ENCODE measurements at regions not wholly inside any gene's neighbourhood (a gene's known extent, or its start where the extent isn't known, plus 50 kb on each side); places are given as distances from the start of the nearest gene placed in this dataset.

DNA sequence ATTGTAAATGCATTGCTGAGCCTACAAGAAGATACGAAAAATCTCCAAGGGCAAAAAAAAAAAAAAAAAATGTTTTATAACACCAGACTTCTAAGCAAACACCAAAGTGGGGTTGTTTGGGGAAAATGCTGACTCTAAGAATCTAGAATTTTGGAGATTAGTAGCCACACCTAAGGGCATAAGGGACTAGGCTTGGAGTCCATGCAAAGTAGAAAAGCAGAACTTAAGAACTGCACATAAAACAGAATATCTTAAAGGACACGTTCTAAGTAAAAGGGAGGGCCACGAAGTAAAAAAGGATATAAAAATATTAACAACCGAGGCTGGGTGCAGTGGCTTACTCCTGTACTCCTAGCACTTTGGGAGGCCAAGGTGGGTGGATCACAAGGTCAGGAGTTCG, 269.8 kb upstream of the AUTS2 start:
- no peak overlapping the region for H3K27ac ChIP-seq (ENCODE audit: insufficient read depth, low read length)
- H4K8ac ChIP-seq (ENCODE audit: low read depth in 2 of 2, low read length in 2 of 2), result no peak overlapping the region
- H3K4me2 ChIP-seq (ENCODE audit: low read depth, low read length), result no peak overlapping the region
- no peak overlapping the region for H4K91ac ChIP-seq (ENCODE audit: insufficient read depth, low read depth, low read length)
- DNase-seq (no peak), ATAC-seq (ENCODE audit: low read depth) (no peak)
- no CpG with 5 or more reads among the region's 5 CpGs for WGBS, 2 experiments (ENCODE audit: extremely low coverage in 2 of 2, insufficient read length in 1 of 2)
- no peak overlapping the region for H2AK9ac ChIP-seq (replicated peaks; ENCODE audit: low read depth, low read length, poor library complexity)
- H3K36me3 ChIP-seq (ENCODE audit: control insufficient read depth, insufficient read depth, low read length), result no peaks in the 10 kb centered on the region
- no peak overlapping the region for H3K23ac ChIP-seq (ENCODE audit: low read depth, low read length)
- H2BK20ac ChIP-seq (ENCODE audit: low read depth, low read length), result no peak overlapping the region
- no peaks in the 10 kb centered on the region for H3K79me1 ChIP-seq (ENCODE audit: low read depth in 1 of 2, low read length in 2 of 2)
- H2AK5ac ChIP-seq (ENCODE audit: low read depth, low read length), result no peak overlapping the region
- no peaks in the 10 kb centered on the region for H3K9me1 ChIP-seq (ENCODE audit: insufficient read depth, low read length)
- in situ Hi-C loops (cut with MboI; ENCODE audit: low sequenced_read_pairs) (no loop called here), dilution Hi-C loops (cut with HindIII; ENCODE audit: low sequenced_read_pairs, unreplicated experiment) (no loop called here), intact Hi-C loops (cut with micrococcal nuclease) (no loop called here)
- no peak overlapping the region for H3K9ac ChIP-seq (ENCODE audit: low read depth, low read length)
- no peak overlapping the region for H3K56ac ChIP-seq (ENCODE audit: extremely low read depth, insufficient read depth, low read length)
- no peak overlapping the region for H2BK5ac ChIP-seq (ENCODE audit: low read depth, low read length, poor library complexity, severe bottlenecking)
- BruUV-seq (replicated peaks), result no TSS peak
- H4K5ac ChIP-seq (ENCODE audit: low read depth, low read length), result no peak overlapping the region
- CTCF ChIA-PET, result no interaction called here
- H3K9me3 ChIP-seq (ENCODE audit: control insufficient read depth, insufficient read depth, low read length), result no peaks in the 10 kb centered on the region
- H3K27me3 ChIP-seq (ENCODE audit: control insufficient read depth, insufficient read depth, low read length), result no peaks in the 10 kb centered on the region
- H3K14ac ChIP-seq (replicated peaks; ENCODE audit: low read depth, low read length), result no peak overlapping the region
- no peaks in the 10 kb centered on the region for H4K20me1 ChIP-seq (ENCODE audit: insufficient read depth, low read length)
- H2BK120ac ChIP-seq (ENCODE audit: low read depth, low read length), result no peak overlapping the region
- no peak overlapping the region for H2AFZ ChIP-seq (replicated peaks; ENCODE audit: low read length, poor library complexity)
- no peak overlapping the region for H2BK15ac ChIP-seq (ENCODE audit: low read depth, low read length)
- POLR2A ChIA-PET (ENCODE audit: unreplicated experiment), result no interaction called here
- H3K4ac ChIP-seq (ENCODE audit: low read depth, low read length), result no peak overlapping the region
- TF ChIP-seq RFX5 (IDR thresholded peaks at IDR 0.05; ENCODE audit: low read depth, low read length) (no peak), MAZ (IDR thresholded peaks at IDR 0.05; ENCODE audit: borderline replicate concordance, low read depth, low read length) (no peak), NFE2L2 (IDR thresholded peaks at IDR 0.05; ENCODE audit: low read depth, low read length) (no peak), RAD21 (IDR thresholded peaks at IDR 0.05; ENCODE audit: low read length) (no peak), SMC3 (IDR thresholded peaks at IDR 0.05; ENCODE audit: low read depth, low read length) (no peak), RCOR1 (IDR thresholded peaks at IDR 0.05; ENCODE audit: insufficient replicate concordance, low read length) (no peak), CHD1 (IDR thresholded peaks at IDR 0.05; ENCODE audit: low read depth, low read length) (no peak), FOS (IDR thresholded peaks at IDR 0.05; ENCODE audit: low read depth, low read length) (no peak), MXI1 (IDR thresholded peaks at IDR 0.05; ENCODE audit: borderline replicate concordance, low read depth, low read length) (no peak), USF2 (IDR thresholded peaks at IDR 0.05; ENCODE audit: low read depth, low read length) (no peak), POLR2A (IDR thresholded peaks at IDR 0.05; ENCODE audit: low read depth, low read length) (no peak), CEBPB (IDR thresholded peaks at IDR 0.05; ENCODE audit: low read depth, low read length) (no peak), MAFK (IDR thresholded peaks at IDR 0.05; ENCODE audit: low read depth, low read length) (no peak), BHLHE40 (IDR thresholded peaks at IDR 0.05; ENCODE audit: low read depth, low read length) (no peak), CTCF (conservative IDR thresholded peaks at IDR 0.05; ENCODE audit: low read depth, low read length) (no peak)
- TF ChIP-seq, protein P1, sequence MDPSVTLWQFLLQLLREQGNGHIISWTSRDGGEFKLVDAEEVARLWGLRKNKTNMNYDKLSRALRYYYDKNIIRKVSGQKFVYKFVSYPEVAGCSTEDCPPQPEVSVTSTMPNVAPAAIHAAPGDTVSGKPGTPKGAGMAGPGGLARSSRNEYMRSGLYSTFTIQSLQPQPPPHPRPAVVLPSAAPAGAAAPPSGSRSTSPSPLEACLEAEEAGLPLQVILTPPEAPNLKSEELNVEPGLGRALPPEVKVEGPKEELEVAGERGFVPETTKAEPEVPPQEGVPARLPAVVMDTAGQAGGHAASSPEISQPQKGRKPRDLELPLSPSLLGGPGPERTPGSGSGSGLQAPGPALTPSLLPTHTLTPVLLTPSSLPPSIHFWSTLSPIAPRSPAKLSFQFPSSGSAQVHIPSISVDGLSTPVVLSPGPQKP (IDR thresholded peaks at IDR 0.05; ENCODE audit: borderline replicate concordance, low read depth, low read length), result no peak
- no peaks in the 10 kb centered on the region for H3K4me1 ChIP-seq (ENCODE audit: control insufficient read depth, insufficient read depth, low read length)
- H3K4me3 ChIP-seq (ENCODE audit: insufficient read depth, low read depth, low read length), result no peak overlapping the region
- H3K18ac ChIP-seq (ENCODE audit: low read depth, low read length), result no peak overlapping the region

Data from IMR-90 (cell line).